ENCODE measurements at regions not wholly inside any gene's neighbourhood (a gene's known extent, or its start where the extent isn't known, plus 50 kb on each side); places are given as distances from the start of the nearest gene placed in this dataset.

DNA sequence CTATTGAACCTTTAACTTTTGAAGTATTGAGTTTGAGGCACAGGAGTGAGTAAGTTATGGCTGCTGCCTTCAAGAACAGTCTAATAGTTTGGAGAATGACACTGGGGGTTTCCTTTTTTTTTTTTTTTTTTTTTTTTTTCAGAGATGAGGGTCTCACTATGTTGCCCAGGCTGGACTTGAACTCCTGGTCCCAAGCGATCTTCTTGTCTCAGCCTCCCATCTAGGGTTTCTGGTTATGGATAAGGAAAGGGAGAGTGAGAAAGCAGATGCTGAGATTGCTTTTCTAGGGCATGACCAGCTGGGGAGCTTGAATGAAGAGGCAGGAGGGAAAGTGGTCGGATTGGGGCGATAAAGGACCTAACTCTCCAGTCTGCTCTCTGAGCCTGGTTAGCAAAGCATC, 59.9 kb upstream of the BTRC start:
- Histone ChIP-seq H2AFZ (ENCODE audit: low read depth, low read length) (no peak overlapping the region), H3K27me3 (ENCODE audit: control insufficient read depth in 2 of 2, insufficient read depth in 2 of 2, low read length in 2 of 2) (peaks cover 44 to 49% of the 10 kb centered on the region in 2 experiments), H3K9me3 (replicated peaks; ENCODE audit: control insufficient read depth, insufficient read depth, low read length) (no peaks in the 10 kb centered on the region), H3K9ac (replicated peaks; ENCODE audit: extremely low read depth, insufficient read depth, low read length) (no peak overlapping the region), H3K4me3 (replicated peaks in 1 of 3; ENCODE audit: insufficient read depth in 1 of 3, low read depth in 1 of 3, low read length in 3 of 3) (no peak overlapping the region), H3K9me1 (replicated peaks; ENCODE audit: control insufficient read depth, extremely low read depth, insufficient read depth, low read length) (no peaks in the 10 kb centered on the region), H3K4me2 (ENCODE audit: insufficient read depth, low read length) (no peak overlapping the region), H3K79me2 (ENCODE audit: control insufficient read depth, insufficient read depth, low read length) (no peaks in the 10 kb centered on the region), H3K36me3 (ENCODE audit: control insufficient read depth in 2 of 2, extremely low read depth in 1 of 2, insufficient read depth in 2 of 2, low read length in 2 of 2) (no peaks in the 10 kb centered on the region), H3K4me1 (ENCODE audit: control insufficient read depth, extremely low read depth, insufficient read depth, low read length) (peaks cover 2% of the 10 kb centered on the region), H3K27ac (ENCODE audit: insufficient read depth, low read depth, low read length) (no peak overlapping the region), H4K20me1 (replicated peaks; ENCODE audit: control insufficient read depth, extremely low read depth, insufficient read depth, low read length) (no peaks in the 10 kb centered on the region)
- dilution Hi-C loops (cut with MboI; ENCODE audit: extremely low pct_ligation_motif_present, low sequenced_read_pairs) (no loop called here), intact Hi-C loops (cut with micrococcal nuclease) (loop anchor here (5.0 kb wide), 1 partner anchor 132 kb away; no protein-coding TSS in a partner anchor)
- DNase-seq (ENCODE audit: low read depth, low spot score): no peak
- CTCF ChIA-PET: interaction anchor here (1.3 to 2.5 kb wide), 3 partner anchors 7 to 46 kb away, joined by 3 to 8 read pairs (median 4); no protein-coding TSS in a partner anchor
- POLR2A ChIA-PET: no interaction called here
- no TSS peak for BruUV-seq (replicated peaks)
- TF ChIP-seq FOS (IDR thresholded peaks at IDR 0.05; ENCODE audit: borderline replicate concordance, insufficient read depth, low read length) (no peak), POLR2AphosphoS5 (IDR thresholded peaks at IDR 0.05; ENCODE audit: insufficient read depth, low read depth, low read length) (no peak), MYC (IDR thresholded peaks at IDR 0.05; ENCODE audit: low read depth, low read length) (no peak), POLR2A (IDR thresholded peaks at IDR 0.05; ENCODE audit: low read depth, low read length) (no peak), EZH2 (IDR thresholded peaks at IDR 0.05; ENCODE audit: borderline replicate concordance, low read depth, low read length, severe bottlenecking) (no peak), GATA2 (IDR thresholded peaks at IDR 0.05; ENCODE audit: insufficient read depth, insufficient read length, low read depth, low read length) (no peak), JUN (IDR thresholded peaks at IDR 0.05; ENCODE audit: borderline replicate concordance, insufficient read depth, insufficient read length, low read depth) (no peak)
- TF ChIP-seq, protein P1, sequence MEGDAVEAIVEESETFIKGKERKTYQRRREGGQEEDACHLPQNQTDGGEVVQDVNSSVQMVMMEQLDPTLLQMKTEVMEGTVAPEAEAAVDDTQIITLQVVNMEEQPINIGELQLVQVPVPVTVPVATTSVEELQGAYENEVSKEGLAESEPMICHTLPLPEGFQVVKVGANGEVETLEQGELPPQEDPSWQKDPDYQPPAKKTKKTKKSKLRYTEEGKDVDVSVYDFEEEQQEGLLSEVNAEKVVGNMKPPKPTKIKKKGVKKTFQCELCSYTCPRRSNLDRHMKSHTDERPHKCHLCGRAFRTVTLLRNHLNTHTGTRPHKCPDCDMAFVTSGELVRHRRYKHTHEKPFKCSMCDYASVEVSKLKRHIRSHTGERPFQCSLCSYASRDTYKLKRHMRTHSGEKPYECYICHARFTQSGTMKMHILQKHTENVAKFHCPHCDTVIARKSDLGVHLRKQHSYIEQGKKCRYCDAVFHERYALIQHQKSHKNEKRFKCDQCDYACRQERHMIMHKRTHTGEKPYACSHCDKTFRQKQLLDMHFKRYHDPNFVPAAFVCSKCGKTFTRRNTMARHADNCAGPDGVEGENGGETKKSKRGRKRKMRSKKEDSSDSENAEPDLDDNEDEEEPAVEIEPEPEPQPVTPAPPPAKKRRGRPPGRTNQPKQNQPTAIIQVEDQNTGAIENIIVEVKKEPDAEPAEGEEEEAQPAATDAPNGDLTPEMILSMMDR (IDR thresholded peaks at IDR 0.05; ENCODE audit: extremely low read depth in 1 of 2, insufficient read depth in 1 of 2, low read depth in 1 of 2, low read length in 2 of 2): no peak
- TF ChIP-seq, protein P2, sequence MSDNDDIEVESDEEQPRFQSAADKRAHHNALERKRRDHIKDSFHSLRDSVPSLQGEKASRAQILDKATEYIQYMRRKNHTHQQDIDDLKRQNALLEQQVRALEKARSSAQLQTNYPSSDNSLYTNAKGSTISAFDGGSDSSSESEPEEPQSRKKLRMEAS (IDR thresholded peaks at IDR 0.05; ENCODE audit: insufficient read depth, insufficient read length): no peak
- no peak for FAIRE-seq

Data from endothelial cell of umbilical vein (primary cell).